ENCODE measurements at regions not wholly inside any gene's neighbourhood (a gene's known extent, or its start where the extent isn't known, plus 50 kb on each side); places are given as distances from the start of the nearest gene placed in this dataset.

- no peak for DNase-seq
Measured at GRCh38 chr18:77949355-77949973, 699.8 kb downstream of the GALR1 start.

- DNase-seq, result no peak
Measured at GRCh38 chr18:77959248-77959647, 709.6 kb downstream of the GALR1 start.

- DNase-seq, result no peak
Measured at GRCh38 chr18:77960791-77961410, 711.3 kb downstream of the GALR1 start.

DNA sequence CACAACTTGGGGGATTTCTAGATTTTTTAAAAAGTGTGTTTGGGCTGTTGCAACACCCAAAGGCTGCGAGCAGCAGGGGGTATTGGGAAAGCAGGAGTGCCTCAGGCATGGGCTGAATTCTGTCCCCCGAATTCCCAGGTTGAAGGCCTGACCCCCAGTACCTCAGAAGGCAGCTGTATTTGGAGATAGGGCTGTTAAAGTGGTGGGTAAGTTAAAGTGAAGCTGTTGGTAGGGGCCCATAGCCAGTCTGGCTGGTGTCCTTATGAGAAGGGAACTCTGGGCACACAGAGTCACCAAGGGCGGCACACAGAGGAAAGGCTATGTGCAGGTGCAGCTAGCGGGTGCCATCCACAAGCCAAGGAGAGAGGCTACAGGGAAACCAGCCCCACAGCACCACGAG is 717.4 kb downstream of the GALR1 start:
- DNase-seq, result no peak

GRCh38 chr18:77967791-77968190 is 718.1 kb downstream of the GALR1 start:
- no peak for DNase-seq

DNA sequence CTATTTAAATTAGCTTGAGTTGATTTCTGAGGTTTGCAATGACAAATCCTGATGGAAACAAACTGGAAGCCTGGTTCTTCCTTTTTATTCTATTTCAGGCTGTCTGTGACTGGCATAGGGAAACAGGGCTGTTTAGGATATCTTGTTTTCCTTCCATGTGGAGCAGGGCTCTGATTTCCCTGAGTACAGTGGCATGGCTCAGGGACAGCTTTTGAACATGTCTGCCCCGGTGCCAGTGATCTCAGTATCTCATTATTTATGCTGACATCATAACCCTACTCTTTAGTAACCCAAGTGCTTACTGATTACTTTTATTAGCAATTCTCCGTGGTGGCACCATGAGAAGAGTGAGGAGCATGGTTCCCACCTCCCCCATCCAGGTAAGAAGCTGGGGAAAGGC is 720.3 kb downstream of the GALR1 start:
- no peak for DNase-seq

- DNase-seq, result no peak
Measured at GRCh38 chr18:77970814-77971213, 721.2 kb downstream of the GALR1 start.

DNA sequence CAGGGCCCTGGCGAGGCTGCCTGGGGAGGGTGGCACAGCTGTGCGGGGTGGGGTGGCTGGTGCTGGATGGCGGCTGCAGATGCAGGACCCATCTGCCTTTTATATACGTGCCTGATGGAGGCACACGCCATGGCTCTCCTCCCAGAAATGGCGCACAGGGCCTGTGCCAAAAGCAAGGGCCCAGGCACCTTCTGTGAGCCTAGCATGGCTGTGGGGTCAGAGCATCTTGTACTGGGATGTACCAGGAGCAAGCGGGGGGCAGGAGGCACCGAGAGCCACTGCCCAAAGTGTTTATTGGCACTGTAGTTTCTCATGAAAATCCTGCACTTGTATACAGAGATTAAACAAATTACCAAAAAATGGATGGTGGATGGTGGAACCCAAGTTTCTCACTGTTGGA is 724.1 kb downstream of the GALR1 start:
- no peak for DNase-seq

DNA sequence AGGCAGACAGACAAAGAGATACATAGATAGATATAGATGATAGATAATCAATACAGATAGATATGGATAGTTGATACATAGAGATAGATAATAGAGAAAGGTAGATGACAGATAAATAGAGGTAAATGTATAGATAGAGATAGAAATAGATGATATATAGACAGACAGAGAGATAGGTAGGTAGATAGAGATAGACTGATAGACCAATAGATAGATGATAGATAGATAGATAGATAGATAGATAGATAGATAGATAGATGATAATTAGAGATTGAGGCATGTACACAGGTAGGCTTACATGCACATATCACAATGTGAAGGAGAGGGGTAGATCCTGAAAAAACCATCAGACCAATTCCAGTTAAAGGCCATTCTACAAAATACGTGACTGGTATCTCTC is 724.7 kb downstream of the GALR1 start:
- DNase-seq, result no peak

GRCh38 chr18:77977331-77977730 is 727.7 kb downstream of the GALR1 start:
- no peak for DNase-seq

GRCh38 chr18:77980275-77980674 is 730.6 kb downstream of the GALR1 start:
- DNase-seq, result no peak

DNA sequence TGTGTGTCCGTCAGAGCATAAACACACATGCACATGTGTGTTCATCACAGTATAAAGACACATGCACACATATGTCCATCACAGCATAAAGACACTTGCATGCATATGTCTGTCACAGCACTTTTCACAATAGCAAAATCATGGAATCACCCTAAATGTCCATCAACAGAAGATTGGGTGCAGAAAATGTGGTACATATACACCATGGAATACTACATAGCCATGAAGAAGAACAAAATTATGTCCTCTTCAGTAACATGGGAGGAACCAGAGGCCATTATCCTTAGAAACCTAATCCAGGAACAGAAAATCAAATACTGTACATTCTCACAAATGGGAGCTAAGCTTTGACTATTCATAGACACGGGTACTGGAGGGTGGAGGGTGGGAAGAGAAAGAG is 732.2 kb downstream of the GALR1 start:
- DNase-seq, result no peak

- DNase-seq, result no peak
Measured at GRCh38 chr18:77983270-77983669, 733.6 kb downstream of the GALR1 start.

DNA sequence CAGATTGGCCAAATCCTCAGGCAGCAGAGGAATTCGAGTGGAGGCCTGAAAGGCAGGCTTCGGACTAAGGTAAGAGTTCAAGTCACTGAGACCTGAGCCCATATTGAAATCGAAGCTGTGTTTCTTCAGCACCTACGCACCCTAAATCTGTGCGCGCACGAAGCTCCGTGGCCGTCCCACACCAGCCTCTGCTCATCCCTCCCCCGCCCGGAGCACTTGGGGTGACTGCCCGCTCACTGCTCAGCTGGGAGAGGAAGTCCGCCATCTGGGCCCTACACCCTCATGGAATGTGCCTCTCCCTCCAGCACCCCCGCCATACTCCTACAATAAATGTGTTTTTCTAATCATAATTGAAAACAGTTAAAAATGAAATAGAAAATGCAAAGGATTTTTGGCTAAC is 734.5 kb downstream of the GALR1 start:
- DNase-seq, result no peak

DNA sequence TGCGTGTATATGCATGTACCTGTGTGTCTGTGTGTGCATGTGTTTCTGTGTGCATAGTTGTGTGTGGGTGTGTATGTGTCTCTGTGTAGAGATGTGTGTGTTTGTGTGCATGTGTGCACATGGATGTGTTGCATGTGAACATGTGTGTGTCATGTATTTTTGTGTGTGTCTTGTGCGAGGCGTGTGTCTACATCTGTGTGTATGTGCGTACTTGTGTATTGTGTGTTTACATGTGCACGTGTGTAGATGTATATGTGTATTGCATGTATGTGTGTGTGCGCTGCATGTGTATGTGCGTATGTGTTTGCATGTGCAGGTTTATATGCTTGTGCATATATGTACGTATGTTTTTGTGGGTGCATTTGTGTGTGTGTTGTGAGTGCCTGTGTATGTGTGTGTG is 735.2 kb downstream of the GALR1 start:
- DNase-seq, result no peak

DNA sequence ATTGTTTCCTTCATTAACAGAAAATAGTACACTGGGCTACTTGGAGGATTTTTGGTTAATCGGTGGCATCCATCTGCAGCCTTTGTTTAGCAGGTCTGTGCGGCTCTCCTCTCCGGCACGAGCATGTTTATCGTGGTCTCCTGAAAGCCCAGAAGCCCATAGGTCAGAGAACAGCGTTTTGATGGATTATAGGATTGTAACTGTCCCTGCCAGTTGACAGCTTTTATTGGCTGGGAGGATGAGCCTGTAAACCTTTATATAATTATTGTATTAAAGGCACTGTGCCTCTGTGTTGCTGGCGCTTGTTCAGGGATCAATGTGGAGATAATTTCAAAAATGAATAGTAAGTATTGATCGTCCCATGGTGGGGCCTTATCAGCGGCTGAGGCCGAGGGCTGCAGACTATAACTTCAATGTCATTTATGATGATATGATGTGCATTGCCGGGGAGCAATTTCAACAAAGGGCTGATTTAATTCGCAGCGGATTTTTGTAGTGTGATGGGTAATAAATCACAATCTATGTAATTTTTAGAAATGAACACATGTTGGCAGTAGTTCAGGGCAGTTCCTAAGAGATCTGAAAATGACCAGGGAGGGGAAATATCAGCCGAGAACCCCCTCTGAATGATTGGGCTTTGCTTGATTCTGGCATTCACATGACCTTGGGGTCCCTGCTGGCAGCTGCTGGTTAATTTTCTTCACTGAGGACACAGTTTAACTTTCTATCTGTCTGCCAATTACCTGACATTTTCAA is 736.1 kb downstream of the GALR1 start:
- DNase-seq, result no peak

- no peak for DNase-seq
Measured at GRCh38 chr18:77990131-77990530, 740.5 kb downstream of the GALR1 start.

DNA sequence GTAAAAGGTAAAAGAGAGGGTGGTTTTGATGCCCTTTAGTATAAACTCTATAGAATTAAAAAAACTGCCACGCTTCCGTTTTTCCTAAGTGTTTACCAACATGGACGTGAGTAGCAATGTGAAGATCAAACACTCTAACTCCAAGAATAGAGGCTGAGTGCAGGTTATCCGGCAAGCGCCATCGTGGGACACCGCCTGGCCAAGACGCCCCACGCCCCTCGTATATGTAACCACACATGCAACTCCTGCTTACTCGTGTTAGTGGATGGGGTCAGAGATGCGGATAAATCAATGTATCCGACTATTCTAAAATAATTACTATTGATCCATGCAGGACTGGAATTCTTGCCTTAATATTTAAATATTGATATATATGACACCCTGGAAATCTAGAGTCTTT is 741.3 kb downstream of the GALR1 start:
- DNase-seq, result no peak

GRCh38 chr18:77992057-77992456 is 742.4 kb downstream of the GALR1 start:
- no peak for DNase-seq

- no peak for DNase-seq
Measured at GRCh38 chr18:77993188-77993981, 743.7 kb downstream of the GALR1 start.

- no peak for DNase-seq
Measured at GRCh38 chr18:77995593-77995992, 745.9 kb downstream of the GALR1 start.

DNA sequence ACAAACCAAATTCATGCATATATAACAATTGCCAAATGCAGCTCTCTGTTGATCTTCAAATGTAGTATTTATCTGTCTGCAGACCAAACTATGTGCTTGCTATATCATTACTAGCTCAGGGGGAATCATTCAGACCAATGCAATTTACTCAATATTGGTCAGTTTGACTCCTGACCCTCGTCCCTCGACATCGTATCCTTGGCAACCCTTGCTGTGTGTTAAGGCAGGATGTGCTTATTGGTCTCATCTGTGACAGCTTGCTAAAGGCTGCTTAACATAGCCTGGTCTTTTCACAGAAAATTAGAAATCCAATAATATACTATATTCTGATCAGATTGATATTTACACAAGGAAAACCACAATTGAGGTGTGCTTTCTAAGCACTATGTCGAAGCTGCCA is 747.1 kb downstream of the GALR1 start:
- DNase-seq, result no peak

DNA sequence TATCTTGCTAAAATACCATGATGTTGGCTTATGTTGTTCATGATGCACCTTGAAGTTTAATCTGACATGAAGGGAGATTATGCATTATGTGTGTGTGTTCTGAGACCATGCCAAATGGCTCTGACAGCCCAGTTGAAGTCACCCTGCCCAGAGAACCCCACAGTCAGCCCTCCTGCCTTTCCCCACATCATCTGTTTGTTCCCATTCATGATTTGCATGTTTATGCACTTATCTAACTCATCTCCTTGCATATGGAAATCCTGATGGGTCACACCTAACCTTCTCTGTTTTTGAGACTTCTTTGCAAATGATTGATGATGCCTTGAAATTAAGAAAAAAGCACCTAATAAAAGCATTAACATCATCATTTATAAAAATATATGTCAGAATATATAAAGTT is 752.2 kb downstream of the GALR1 start:
- DNase-seq, result no peak

Data from activated CD8-positive, alpha-beta memory T cell treated with anti-CD3 and anti-CD28 coated beads for 24 hours (primary cell).